ENCODE measurements at regions not wholly inside any gene's neighbourhood (a gene's known extent, or its start where the extent isn't known, plus 50 kb on each side); places are given as distances from the start of the nearest gene placed in this dataset.

DNA sequence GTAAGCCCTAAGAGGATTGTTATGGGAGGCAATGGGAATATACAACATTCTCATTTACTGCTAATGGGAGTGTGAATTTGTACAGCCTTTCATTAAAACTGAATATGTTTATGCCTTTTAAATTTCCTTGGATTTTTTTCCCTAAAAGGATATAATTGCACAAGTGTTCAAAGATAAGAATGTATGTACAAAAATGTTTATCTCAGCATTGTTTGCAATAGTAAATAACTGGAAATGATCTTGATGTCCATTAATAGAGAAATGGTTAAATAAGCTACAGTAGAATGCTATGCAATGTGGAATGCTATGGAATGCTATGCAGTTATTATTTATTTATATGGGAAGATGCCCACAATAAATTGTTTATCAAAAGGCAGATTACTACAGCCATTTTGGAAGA is 62.5 kb upstream of the SLC38A2 start:
- Histone ChIP-seq H3K36me3 (ENCODE audit: low read depth) (no peaks in the 10 kb centered on the region), H3K27ac (ENCODE audit: poor library complexity, severe bottlenecking) (peak overlapping the region; percentile 99), H3K9me3 (ENCODE audit: severe bottlenecking) (no peaks in the 10 kb centered on the region), H3K4me1 (ENCODE audit: insufficient read depth, poor library complexity, severe bottlenecking) (peaks cover 74% of the 10 kb centered on the region), H3K4me3 (ENCODE audit: severe bottlenecking) (no peak overlapping the region), H3K27me3 (ENCODE audit: insufficient read depth, poor library complexity, severe bottlenecking) (no peaks in the 10 kb centered on the region)
- no peak for DNase-seq (ENCODE audit: low spot score)
- TF ChIP-seq, protein P1, sequence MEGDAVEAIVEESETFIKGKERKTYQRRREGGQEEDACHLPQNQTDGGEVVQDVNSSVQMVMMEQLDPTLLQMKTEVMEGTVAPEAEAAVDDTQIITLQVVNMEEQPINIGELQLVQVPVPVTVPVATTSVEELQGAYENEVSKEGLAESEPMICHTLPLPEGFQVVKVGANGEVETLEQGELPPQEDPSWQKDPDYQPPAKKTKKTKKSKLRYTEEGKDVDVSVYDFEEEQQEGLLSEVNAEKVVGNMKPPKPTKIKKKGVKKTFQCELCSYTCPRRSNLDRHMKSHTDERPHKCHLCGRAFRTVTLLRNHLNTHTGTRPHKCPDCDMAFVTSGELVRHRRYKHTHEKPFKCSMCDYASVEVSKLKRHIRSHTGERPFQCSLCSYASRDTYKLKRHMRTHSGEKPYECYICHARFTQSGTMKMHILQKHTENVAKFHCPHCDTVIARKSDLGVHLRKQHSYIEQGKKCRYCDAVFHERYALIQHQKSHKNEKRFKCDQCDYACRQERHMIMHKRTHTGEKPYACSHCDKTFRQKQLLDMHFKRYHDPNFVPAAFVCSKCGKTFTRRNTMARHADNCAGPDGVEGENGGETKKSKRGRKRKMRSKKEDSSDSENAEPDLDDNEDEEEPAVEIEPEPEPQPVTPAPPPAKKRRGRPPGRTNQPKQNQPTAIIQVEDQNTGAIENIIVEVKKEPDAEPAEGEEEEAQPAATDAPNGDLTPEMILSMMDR (IDR thresholded peaks at IDR 0.05; ENCODE audit: poor library complexity, severe bottlenecking) = no peak
- ATAC-seq (ENCODE audit: low read depth) = no peak

- H3K36me3 ChIP-seq (ENCODE audit: low read depth) = no peaks in the 10 kb centered on the region
- no peak overlapping the region for H3K4me3 ChIP-seq (ENCODE audit: severe bottlenecking)
- H3K4me1 ChIP-seq (ENCODE audit: insufficient read depth, poor library complexity, severe bottlenecking) = peaks cover 73% of the 10 kb centered on the region
- peak overlapping the region; percentile 99 for H3K27ac ChIP-seq (ENCODE audit: poor library complexity, severe bottlenecking)
- DNase-seq (ENCODE audit: low spot score) (no peak), ATAC-seq (ENCODE audit: low read depth) (no peak)
- no peaks in the 10 kb centered on the region for H3K27me3 ChIP-seq (ENCODE audit: insufficient read depth, poor library complexity, severe bottlenecking)
- TF ChIP-seq, protein P1 (IDR thresholded peaks at IDR 0.05; ENCODE audit: poor library complexity, severe bottlenecking) = no peak
- no peaks in the 10 kb centered on the region for H3K9me3 ChIP-seq (ENCODE audit: severe bottlenecking)
Observed at GRCh38 chr12:46433829-46434228, 61.3 kb upstream of the SLC38A2 start.

DNA sequence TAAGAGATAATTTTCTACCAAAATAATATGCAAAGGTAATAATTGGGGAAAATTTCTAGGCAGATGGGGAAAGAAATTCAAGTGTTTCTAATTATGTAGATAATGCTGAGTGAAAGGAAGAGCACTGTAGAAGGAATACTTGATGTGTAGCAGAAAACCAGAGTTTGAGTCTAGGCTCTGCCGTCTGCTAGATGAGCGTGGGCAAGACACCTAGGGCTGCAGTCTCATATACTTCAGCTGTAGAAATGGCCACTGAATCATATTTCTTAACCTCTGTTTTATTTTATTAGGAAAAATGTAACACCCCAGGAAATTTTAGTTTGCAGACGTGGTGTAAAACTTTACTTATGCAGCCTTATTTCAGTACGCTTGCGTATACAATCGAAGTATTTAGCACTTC is 59.8 kb upstream of the SLC38A2 start:
- TF ChIP-seq, protein P1 (IDR thresholded peaks at IDR 0.05; ENCODE audit: poor library complexity, severe bottlenecking) = no peak
- Histone ChIP-seq H3K27me3 (ENCODE audit: insufficient read depth, poor library complexity, severe bottlenecking) (no peaks in the 10 kb centered on the region), H3K4me1 (ENCODE audit: insufficient read depth, poor library complexity, severe bottlenecking) (peaks cover 62% of the 10 kb centered on the region), H3K27ac (ENCODE audit: poor library complexity, severe bottlenecking) (peak overlapping the region; percentile 99), H3K36me3 (ENCODE audit: low read depth) (no peaks in the 10 kb centered on the region), H3K4me3 (ENCODE audit: severe bottlenecking) (no peak overlapping the region), H3K9me3 (ENCODE audit: severe bottlenecking) (no peaks in the 10 kb centered on the region)
- ATAC-seq (ENCODE audit: low read depth) (no peak), DNase-seq (ENCODE audit: low spot score) (no peak)

DNA sequence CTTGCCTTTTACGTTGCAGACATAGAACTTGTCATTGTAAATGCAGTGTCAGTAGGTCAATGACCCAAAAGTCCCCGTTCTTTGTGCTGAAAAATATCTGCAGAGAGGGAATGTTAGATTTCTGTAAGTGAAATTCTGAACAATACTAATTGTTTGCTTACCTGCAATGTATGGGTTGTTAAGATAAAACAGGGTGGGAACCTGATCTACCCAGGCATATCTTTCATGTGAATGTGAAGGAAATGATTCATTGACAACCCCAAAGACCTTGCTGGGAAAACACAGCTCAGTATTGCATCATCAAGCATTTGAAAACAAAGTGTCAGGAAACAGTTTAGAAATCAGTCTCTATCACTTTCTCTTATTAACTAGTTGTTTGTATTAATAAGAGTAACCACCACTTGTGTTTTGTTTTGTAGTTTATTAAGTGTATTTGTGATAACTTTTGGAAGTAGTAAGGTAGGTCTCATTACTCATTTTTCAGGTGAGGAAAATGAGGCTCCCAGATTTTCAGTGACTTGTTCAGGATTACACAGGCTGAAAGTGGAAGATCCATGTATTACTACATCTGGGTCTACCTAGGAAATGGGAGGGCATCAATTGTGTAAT is 57.9 kb upstream of the SLC38A2 start:
- ATAC-seq (ENCODE audit: low read depth) (peak; percentile 85), DNase-seq (ENCODE audit: low spot score) (no peak)
- Histone ChIP-seq H3K4me1 (ENCODE audit: insufficient read depth, poor library complexity, severe bottlenecking) (peaks cover 53% of the 10 kb centered on the region), H3K9me3 (ENCODE audit: severe bottlenecking) (no peaks in the 10 kb centered on the region), H3K27me3 (ENCODE audit: insufficient read depth, poor library complexity, severe bottlenecking) (no peaks in the 10 kb centered on the region), H3K4me3 (ENCODE audit: severe bottlenecking) (no peak overlapping the region), H3K27ac (ENCODE audit: poor library complexity, severe bottlenecking) (peak overlapping the region; percentile 99), H3K36me3 (ENCODE audit: low read depth) (no peaks in the 10 kb centered on the region)
- TF ChIP-seq, protein P1 (IDR thresholded peaks at IDR 0.05; ENCODE audit: poor library complexity, severe bottlenecking) = no peak

Data from RWPE2 (cell line).